C4-2B (cell line): ENCODE measurements at regions not wholly inside any gene's neighbourhood (a gene's known extent, or its start where the extent isn't known, plus 50 kb on each side); places are given as distances from the start of the nearest gene placed in this dataset.

ENCODE experiments used
- ZFX ChIP-seq: fragments of 450-650 bp; IDR thresholded peaks from 2 replicates; pipeline ENCODE4 v1.6.1; 2017
- TF ChIP-seq, protein P1 (sequence below): fragments of 450-650 bp; conservative IDR thresholded peaks from 2 replicates; pipeline ENCODE4 v1.5.1; 2017; ENCODE audit warnings: mild to moderate bottlenecking

DNA sequence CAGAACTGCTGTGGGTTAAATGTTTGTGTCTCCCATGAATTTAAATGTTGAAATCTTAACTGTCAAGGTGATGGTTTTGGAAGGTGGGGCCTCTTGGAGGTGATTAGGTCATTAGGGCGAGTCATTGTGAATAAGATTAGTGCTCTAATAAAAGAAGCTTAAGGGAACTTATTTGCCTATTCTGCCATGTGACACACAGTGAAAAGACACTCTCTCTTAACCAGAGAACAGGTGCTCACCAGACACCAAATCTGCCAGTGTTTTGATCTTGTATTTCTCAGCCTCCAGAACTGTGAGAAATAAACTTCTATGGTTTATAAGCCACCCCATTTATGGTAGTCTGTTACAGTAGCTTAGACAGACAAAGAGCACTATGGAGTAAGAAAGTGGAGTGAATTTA is 117.9 kb upstream of the SV2C start:
- TF ChIP-seq, protein P1, sequence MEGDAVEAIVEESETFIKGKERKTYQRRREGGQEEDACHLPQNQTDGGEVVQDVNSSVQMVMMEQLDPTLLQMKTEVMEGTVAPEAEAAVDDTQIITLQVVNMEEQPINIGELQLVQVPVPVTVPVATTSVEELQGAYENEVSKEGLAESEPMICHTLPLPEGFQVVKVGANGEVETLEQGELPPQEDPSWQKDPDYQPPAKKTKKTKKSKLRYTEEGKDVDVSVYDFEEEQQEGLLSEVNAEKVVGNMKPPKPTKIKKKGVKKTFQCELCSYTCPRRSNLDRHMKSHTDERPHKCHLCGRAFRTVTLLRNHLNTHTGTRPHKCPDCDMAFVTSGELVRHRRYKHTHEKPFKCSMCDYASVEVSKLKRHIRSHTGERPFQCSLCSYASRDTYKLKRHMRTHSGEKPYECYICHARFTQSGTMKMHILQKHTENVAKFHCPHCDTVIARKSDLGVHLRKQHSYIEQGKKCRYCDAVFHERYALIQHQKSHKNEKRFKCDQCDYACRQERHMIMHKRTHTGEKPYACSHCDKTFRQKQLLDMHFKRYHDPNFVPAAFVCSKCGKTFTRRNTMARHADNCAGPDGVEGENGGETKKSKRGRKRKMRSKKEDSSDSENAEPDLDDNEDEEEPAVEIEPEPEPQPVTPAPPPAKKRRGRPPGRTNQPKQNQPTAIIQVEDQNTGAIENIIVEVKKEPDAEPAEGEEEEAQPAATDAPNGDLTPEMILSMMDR = no peak
- TF ChIP-seq ZFX = no peak
